LNCAP (cell line): ENCODE measurements at regions not wholly inside any gene's neighbourhood (a gene's known extent, or its start where the extent isn't known, plus 50 kb on each side); places are given as distances from the start of the nearest gene placed in this dataset.

Experiments
- TF ChIP-seq, protein P1 (sequence below): fragments of 450-650 bp; IDR thresholded peaks from 2 replicates; pipeline ENCODE4 v1.5.1; 2017; ENCODE audit warnings: mild to moderate bottlenecking

- TF ChIP-seq, protein P1, sequence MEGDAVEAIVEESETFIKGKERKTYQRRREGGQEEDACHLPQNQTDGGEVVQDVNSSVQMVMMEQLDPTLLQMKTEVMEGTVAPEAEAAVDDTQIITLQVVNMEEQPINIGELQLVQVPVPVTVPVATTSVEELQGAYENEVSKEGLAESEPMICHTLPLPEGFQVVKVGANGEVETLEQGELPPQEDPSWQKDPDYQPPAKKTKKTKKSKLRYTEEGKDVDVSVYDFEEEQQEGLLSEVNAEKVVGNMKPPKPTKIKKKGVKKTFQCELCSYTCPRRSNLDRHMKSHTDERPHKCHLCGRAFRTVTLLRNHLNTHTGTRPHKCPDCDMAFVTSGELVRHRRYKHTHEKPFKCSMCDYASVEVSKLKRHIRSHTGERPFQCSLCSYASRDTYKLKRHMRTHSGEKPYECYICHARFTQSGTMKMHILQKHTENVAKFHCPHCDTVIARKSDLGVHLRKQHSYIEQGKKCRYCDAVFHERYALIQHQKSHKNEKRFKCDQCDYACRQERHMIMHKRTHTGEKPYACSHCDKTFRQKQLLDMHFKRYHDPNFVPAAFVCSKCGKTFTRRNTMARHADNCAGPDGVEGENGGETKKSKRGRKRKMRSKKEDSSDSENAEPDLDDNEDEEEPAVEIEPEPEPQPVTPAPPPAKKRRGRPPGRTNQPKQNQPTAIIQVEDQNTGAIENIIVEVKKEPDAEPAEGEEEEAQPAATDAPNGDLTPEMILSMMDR, result no peak
These were observed 56.0 kb upstream of the MGAT4C start for GRCh38 chr12:86312232-86312631.
